Prostate gland (tissue), 2 donors: ENCODE measurements at regions not wholly inside any gene's neighbourhood (a gene's known extent, or its start where the extent isn't known, plus 50 kb on each side); places are given as distances from the start of the nearest gene placed in this dataset.

Experiments used
- CTCF ChIP-seq, 4 experiments: fragments of 200-600 bp in 2 of 4; fragments of 450-650 bp in 2 of 4; sonication (generic) in 2 of 4; IDR thresholded peaks; 1 replicate in 3 of 4; 2 replicates in 1 of 4; pipeline ENCODE4 v1.5.1; 2016 to 2019; ENCODE audit warnings: antibody characterized with exemption in 4 of 4, mild to moderate bottlenecking in 2 of 4, moderate library complexity in 2 of 4
- POLR2A ChIP-seq: fragments of 450-650 bp; IDR thresholded peaks from one replicate; pipeline ENCODE4 v1.6.1; 2016; ENCODE audit warnings: antibody characterized with exemption, mild to moderate bottlenecking
- POLR2AphosphoS5 ChIP-seq: sonication (generic); formaldehyde crosslinking; IDR thresholded peaks from one replicate; pipeline ENCODE4 v1.6.1; 2017; ENCODE audit warnings: antibody characterized with exemption

- TF ChIP-seq POLR2AphosphoS5 (no peak), POLR2A (no peak), CTCF (IDR thresholded peaks at IDR 0.05) (no peak)
Observed at GRCh38 chr16:75854152-75854551, 127.9 kb upstream of the CPHXL start.
